GM18507 (cell line): ENCODE measurements at regions not wholly inside any gene's neighbourhood (a gene's known extent, or its start where the extent isn't known, plus 50 kb on each side); places are given as distances from the start of the nearest gene placed in this dataset.

Experiments used
- DNase-seq: peaks from one replicate; pipeline ENCODE4 v3.0.0; 2011; ENCODE audit warnings: low read depth; ENCODE audit not compliant: insufficient read length; ENCODE audit errors: extremely low spot score
- FAIRE-seq: peaks from 2 replicates; lab custom pipeline; 2011; peaks lifted over from hg19 to GRCh38; lab: Jason Lieb, UNC

DNA sequence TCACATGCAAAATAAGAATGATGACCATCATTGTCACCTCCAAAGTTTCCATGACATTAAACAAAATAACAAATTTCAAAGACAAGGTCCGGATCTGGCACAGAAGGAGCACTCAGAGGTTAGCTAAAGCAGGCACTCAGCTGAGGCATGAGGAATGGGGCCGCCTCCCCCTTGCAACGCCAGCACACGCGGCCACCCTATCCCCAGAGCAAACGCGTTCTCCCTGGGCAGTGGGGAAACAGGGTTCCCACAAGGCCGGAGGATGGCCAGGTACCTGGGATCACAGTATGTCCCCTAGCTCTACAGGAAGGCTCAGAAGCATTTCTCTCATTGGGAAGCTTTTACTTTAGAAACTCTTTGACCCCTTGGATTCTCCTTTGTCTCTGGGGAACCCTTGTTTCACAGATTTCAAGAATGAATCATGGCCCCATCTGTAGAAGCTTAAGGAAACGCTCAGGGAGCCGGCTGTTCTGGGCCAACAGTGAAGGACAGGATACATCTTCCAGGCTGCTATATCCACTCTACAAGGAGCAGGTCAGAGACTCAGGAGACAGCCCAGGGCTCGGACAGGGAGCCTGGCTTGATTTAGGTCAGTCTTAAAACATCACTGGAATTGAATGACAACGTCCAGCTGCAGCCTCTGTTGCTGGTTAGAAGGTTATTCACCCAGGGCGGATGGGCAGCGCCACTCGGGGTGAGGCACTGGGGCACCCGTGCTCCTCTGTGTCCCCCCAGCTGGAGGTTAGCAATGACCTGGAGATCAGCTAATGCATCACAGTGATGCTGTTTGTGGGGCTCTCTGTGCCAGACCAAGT, 496.4 kb downstream of the NPHP4 start:
- FAIRE-seq (no peak), DNase-seq (no peak)

DNA sequence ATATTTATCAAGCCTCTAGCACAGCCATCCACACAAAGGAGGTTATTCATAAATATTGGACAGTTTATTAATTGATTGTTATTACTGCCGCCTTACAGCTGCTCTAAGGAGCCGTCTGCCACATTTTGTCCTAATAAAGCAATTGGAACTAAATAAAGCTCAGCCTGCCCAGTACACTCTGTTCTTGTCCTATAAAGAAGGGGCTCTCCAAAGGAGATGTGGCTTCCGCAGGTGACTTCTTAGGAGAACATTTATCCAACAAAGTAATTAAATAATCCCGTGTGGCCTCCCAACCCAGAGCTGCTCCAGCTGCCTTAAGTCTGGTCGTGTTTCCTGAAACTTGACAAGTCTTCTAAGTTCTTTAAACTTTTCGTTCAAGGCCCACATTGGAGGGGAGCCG, 497.7 kb downstream of the NPHP4 start:
- FAIRE-seq: no peak
- DNase-seq: no peak

DNA sequence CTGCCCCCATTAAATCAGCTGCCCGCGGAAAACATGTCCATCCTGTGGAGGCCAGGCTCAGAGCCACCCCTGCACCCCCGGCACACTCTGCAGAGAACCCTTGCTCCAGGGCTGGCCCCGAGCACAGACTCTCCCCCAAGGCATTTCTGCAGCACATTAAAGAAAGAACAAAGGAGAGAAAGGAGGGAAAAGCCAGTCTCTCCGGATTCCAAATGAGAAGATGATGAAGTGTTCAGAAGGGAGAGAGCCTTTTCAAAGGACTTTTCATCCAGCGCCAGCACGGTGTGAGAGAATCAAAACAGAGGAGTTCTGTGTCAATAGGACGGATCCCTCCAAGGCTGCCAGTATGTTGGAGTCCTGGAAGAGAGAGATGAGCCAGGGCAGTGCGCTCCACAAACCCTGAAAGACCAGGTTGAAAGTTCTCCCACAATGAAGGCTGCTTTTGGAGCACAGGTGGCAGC, 498.3 kb downstream of the NPHP4 start:
- DNase-seq (no peak), FAIRE-seq (no peak)

DNA sequence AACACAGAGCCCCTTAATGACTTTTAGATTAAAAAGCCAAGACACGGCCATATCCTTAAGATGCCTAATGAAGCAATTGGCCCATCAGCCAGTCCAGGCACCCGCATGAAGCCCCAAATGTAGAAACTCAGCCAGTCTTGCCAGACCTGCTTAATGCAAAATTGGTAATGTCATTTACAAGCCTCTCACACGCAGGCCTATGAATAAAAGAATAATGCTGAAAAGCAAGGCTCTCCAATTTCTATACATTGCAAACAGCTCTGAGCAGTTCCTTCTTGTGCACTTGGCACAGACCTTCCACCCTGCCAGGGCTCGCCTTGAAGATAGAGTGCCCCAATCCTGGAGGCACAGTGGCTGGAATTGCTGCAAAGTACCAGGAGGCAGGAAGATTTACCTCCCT, 498.9 kb downstream of the NPHP4 start:
- no peak for FAIRE-seq
- DNase-seq: no peak

DNA sequence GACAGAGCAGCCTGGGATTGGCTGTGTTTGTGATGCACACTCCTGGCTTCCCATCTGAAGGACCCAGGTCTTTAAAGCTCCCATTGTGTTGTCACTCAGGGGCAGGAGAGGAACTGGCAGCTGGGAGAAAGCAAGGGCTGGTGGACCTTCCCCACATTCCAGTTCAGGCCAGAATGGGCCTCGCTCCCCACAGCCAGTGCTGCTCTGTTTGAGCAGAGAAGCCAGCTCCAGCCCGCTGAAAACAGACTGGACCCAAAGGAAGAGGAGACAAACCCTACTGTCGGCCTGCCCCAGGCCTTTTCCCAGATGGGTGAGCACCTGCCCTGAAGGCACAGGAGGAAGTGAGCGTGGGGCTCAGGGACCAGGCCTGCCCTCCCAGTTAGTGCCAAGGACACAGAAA, 499.4 kb downstream of the NPHP4 start:
- FAIRE-seq: no peak
- no peak for DNase-seq

DNA sequence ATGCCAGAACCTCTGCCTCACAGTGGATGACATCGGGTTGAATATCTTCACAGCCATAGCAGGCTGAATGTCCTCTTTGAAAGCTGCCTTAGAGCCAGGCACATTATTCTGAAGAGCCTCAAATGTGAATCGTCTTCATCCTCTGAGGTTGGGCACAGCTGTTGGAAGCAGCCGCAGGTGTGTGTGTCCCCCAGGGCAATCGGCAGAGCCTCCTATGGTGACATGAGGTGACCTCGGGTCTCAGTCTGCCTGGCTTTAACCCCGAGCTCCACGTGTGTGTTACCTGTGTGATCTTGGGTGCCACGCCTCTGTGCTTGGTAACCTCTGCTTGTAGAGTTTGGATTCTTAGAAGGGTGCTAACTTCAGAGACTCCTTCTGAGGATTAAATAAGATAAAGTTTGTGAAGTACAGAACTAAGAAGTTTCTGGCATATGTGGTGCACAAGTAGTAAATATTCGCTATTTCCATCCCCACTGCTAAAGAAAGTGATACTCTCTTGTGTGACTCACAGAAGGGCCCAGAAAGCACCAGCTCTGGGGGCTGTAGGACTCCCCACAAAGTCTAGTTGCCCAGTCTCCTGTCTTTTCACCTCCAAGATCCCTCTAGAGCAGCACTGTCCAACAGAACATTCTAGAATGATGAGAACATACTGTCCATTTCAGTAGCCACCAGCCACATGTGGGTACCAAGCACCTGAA, 500.9 kb downstream of the NPHP4 start:
- no peak for DNase-seq
- no peak for FAIRE-seq

DNA sequence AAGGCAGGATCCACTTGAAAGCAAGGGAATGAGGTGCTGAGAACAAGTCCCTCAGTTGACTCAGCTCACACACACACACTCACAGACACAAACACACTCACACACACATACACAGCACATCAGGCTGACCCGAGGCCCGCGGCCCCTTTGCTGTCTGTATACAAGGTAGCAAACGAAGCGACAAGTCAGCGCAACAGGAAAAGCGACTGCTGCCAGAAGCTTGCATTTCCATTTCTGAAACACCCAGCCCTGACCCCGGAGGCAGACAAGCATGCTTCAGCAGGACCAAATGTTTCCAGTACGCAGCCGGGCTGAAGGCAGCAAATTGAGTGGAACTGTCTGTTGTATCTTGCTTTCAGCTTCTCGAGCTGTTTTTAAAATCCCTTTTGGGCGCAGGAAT, 501.6 kb downstream of the NPHP4 start:
- DNase-seq (no peak), FAIRE-seq (no peak)

DNA sequence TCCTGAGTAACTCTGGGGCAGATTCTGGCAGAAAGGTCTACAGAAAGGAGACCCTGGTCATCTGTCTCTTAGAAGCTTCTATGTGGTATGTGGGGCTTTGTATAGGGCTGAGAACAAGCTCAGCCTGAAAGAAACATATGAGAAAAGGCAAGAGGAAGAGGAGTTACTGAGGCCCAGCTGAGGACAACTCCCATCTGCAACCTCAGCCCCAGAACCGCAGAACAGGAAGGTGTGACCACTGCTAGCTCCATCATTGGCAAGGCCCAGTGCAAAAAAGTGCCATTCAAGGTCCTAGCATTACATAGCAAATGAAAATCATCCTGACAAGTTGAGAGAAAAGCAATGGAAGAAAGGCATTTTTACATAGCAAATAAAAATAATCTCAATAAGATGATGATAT, 503.8 kb downstream of the NPHP4 start:
- FAIRE-seq: no peak

DNA sequence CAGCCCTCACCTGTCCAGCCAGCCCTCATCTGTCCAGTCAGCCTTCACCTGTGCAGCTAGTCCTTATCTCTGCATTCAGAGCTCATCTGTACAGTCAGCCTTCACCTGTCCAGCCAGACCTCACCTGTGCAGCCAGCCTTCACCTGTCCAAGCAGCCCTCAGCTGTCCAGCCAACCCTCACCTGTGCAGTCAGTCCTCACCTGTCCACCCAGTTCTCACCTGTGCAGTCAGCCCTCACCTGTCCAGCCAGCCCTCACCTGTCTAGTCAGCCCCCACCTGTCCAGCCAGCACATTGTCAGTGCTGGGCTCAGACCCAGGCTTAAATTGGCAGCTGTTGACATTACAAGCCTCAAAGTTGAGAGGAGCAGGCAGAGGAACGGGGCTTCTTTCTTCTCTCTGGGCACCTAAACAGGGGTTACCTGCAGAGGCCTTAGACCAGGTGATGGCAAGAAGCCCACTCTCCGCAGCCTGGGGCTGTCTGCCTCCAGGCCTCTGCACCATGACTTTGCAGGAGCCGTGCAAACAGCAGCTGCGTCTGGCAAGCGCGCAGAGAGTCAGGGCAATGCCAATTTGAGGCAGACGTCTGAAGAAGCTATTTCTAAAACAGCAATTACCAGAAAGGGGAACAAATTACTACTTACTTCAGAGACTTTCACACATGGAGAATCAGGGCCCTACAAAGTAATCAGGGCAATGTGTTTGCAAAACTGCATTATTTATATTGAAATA, 506.1 kb downstream of the NPHP4 start:
- FAIRE-seq: no peak

More for the DNA sequence above, 503.8 kb downstream of the NPHP4 start:
- no peak for DNase-seq

DNA sequence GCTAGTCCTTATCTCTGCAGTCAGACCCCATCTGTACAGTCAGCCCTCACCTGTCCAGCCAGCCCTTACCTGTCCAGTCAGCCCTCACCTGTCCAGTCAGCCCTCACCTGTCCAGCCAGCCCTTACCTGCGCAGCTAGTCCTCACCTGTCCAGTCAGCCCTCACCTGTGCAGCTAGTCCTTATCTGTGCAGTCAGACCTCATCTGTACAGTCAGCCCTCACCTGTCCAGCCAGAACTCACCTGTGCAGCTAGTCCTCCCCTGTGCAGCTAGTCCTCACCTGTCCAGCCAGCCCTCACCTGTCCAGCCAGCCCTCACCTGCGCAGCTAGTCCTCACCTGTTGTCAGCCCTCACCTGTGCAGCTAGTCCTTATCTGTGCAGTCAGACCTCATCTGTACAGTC, 506.8 kb downstream of the NPHP4 start:
- DNase-seq: no peak

More for the DNA sequence above, 506.1 kb downstream of the NPHP4 start:
- DNase-seq: no peak

DNA sequence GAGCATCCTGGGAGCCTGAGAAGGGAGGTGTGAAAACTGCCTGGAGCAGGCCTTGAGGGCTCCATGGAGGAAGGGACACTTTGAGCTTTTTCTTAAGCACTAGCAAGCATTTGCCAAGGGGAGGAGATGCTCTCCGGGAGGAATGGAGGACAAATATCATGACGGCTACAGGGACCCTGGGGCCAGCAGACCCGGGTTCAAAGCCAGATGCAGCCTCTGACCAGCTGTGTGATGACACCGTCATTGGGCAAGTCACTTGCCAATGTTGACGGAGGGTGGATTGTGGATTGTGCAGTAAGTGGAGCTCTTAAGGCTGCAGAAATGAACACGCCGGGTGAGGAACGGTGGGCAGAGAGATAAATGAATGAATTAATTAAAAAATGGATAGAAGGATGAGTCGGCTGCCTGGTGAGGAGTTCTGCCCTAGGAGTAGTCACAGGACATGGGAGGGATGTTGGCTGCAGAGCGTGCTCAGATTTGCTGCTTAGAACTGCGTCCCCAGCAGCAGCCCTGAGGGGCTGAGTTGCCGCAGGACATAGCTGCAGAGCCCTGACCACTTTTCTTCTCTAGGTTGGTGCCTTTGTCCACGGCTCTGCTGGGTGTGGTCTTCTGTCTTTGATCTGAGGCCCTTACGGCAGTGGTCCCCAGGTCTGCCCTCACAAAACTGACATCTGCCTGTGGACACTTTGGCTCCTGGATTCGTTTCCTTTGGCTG, 507.6 kb downstream of the NPHP4 start:
- no peak for DNase-seq
- no peak for FAIRE-seq

More for the DNA sequence above, 506.8 kb downstream of the NPHP4 start:
- no peak for FAIRE-seq

DNA sequence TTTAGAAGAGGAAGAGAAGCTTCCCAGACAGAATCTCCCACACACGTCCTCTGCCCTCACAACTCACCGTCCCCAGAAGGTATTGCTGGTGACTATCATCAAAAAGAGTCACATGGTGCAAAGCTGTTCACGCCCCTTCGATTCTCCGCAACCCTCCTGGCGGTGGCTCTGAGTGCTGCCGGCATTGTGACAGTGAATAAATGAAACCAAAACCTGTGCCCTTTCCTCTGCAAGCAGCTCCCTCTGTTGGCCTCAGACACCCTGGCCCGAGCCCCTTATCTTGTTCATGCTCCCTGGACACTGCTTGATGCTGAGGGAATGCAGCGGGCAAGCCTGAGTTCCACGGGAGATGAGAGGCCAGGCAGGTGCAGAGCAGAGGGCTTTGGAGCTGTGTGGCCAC, 510.3 kb downstream of the NPHP4 start:
- FAIRE-seq (no peak), DNase-seq (no peak)

DNA sequence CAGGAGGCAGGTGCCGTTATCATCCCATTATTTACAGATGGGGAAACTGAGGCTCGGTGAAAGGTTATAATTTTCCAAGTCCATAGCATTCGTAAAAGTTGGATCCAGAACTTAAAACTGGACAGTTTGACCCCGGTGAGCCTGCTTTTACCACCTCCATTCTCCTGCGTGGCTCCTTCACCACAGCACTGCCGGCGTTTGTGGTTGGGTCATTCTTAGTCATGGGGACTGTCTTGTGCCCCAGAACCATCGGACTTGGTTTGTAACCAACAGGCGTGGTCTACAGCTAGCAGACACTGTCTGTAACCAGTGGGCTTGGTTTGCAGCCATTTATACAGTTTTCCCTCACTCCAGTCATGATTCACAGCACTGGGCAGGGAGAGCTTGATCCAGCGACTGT, 511.3 kb downstream of the NPHP4 start:
- FAIRE-seq (no peak), DNase-seq (no peak)

DNA sequence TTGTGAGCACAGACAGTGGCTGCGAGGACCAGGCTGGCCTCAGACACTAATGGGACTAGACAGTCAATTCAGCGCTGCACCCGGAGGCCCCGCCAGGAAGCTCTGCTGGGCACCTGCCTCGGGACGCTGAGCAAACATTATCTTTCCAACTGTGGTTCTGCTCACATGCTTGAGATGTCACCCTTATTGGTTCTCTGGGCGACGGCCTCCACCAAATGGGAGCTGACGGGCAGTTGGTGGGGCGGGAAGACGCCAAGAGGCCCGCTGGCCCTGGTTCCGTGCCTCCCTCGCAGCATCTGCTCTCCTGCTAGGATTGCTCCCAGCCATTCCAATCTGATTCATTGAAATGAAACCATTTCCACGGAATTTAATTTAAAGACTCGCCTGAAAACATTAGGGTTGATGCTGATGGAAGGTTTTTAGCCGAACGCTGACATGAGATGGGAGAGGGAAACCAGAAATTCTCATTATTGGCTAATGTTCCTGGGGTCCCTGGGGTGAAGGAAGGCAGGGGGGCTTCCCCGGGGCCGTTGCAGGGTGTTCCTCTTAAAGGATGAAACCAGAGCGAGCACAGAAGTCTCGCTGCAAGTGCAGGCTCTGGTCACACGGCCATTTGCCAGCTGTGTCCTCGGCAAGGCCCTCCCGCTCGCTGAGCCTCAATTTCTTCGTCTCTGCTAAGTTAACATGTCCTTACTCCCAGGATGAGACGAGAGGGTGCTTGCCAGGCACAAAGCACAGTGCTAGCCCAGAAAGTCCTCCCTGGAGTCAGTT, 512.2 kb downstream of the NPHP4 start:
- no peak for DNase-seq
- no peak for FAIRE-seq

DNA sequence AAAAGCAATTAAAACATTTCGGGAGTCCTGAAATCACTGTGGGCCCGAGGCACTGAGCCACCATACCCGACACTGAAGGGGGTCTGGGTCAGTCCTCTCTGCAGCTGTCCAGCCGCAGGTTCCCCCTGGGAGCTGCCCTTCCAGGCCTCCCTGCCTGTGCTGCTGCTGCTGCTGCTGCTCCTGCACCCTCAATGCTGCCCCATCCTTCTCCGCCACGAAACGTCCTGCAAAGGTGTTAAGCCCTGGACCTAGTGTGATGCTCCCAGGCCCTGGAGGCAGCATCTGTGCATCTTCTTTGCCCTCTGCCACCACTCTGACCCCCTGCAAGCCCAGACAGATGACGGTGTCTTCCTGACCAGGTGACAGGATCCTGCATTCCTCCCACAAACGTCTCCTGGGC, 513.3 kb downstream of the NPHP4 start:
- FAIRE-seq (no peak), DNase-seq (no peak)

DNA sequence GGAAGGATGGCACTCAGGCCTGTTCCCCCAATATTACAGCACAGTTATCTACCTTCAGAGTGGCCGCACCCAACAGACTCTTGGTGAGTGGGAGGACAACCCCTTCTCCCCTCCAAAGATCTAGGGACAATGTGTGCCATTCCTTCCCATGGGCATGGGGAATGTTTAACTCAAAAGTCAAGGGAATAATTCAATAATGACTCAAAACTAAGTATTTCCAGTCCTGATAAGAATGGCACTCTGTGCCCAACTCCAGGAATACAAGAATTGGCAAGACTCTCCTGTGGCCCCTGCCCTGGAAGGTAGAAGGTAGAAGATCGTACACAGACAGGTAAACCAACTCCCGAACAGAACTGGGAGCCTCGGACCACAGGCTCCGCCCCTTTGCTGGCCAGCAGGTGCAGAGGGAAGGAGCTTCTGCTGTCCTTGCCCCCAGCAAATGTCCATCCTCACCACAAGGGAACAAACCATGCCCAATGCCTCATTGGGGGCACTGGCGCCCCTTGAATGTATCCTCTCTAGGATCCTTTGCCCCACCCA, 514.0 kb downstream of the NPHP4 start:
- no peak for DNase-seq
- no peak for FAIRE-seq

DNA sequence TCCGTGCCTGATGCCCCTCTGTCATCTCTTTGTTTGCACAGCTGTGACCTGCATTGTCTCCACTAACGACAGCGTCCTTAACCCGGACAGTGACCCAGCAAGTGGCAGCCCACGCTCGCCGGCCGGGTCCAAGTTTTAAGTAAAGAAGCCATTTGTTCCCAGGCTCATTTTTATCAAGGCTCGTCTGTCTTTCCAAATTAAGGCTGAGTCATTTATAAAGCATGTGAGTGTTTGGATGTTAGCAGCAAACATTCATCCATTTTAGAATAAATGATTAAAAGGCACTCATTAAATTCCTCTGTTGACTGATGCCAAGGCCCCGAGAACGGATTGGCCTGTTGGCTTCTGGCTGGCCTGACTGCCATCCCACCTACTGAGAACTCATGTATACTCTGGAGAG, 514.5 kb downstream of the NPHP4 start:
- DNase-seq (no peak), FAIRE-seq (no peak)

DNA sequence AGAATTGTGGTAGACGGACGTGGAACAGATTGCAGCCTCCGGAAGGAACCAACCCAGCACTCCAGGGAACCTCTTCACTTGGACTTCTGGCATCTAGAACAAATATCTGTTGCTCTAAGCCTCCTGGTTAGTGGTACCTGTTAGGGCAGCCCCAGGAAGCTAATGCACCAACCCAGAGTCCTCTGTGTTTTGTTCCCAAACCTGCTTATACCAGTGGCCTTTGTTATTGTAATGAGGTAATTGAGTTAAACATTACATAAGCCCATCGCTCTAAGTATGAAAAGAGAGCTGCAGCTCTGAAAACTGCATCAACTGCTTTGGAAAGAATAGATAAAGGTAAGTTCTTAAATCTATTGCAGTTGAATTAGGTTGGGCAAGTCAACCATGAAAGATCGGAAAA, 516.7 kb downstream of the NPHP4 start:
- DNase-seq (no peak), FAIRE-seq (no peak)

DNA sequence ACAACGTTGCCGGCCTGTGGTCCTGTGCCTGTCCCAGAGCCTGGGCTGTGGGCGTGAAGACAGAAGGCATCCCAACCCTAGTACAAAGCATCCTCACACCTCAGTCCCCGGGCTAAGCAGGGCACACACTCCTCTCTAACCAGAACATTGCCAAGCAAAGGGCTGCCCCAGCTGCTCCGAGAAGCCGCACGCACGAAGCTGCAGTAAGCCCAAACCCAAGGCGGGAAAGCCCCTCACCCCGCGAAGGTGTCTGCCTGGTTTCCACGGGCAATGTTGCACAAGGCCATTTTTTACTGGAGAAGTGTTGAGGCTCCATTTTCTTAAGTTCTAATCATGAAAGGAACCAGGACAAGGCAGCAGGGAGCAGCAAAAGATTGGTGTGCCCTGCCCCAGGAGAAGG, 519.0 kb downstream of the NPHP4 start:
- FAIRE-seq: no peak
- DNase-seq: no peak
